ENCODE measurements at regions not wholly inside any gene's neighbourhood (a gene's known extent, or its start where the extent isn't known, plus 50 kb on each side); places are given as distances from the start of the nearest gene placed in this dataset.

DNA sequence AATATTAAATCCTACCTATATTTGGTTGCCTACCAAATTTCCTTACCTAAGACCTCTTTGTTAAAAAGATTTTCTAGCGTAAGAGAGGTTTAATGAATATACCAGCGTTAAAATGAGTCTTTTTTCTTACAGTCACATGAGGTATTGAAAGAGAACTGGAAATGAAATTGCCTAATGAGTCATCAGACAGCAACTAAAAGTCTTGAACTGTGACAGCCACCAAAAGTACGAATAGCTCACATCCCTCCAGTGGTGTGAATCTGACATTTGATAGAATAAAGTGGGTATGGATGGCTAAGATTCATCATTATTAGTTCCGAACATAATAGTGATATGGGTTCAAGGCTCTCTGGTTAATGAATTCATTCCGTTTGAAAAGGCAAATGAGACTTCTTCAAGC is 1297.3 kb downstream of the AACS start:
- H3K9ac ChIP-seq (ENCODE audit: low read depth, low read length, poor library complexity), result no peak overlapping the region
- no peak overlapping the region for H2BK5ac ChIP-seq (ENCODE audit: low read length)
- H3K23ac ChIP-seq (ENCODE audit: low read depth, low read length, poor library complexity), result no peak overlapping the region
- no peak overlapping the region for H2BK15ac ChIP-seq (ENCODE audit: low read length)
- H2BK12ac ChIP-seq (ENCODE audit: low read length), result no peak overlapping the region
- no peak overlapping the region for H4K91ac ChIP-seq (ENCODE audit: low read depth, low read length, poor library complexity)
- H3K4me2 ChIP-seq (ENCODE audit: insufficient read depth, low read length, poor library complexity, severe bottlenecking), result no peak overlapping the region
- H2BK120ac ChIP-seq (ENCODE audit: low read depth, low read length), result no peak overlapping the region
- no peak overlapping the region for H3K27ac ChIP-seq (replicated peaks; ENCODE audit: low read length)
- H3K9me3 ChIP-seq (replicated peaks in 1 of 2; ENCODE audit: control insufficient read depth in 2 of 2, insufficient read depth in 1 of 2, low read depth in 1 of 2, low read length in 2 of 2), result no peaks in the 10 kb centered on the region
- H3K18ac ChIP-seq (ENCODE audit: low read length), result no peak overlapping the region
- no peak overlapping the region for H3K14ac ChIP-seq (ENCODE audit: low read length)
- no peaks in the 10 kb centered on the region for H3K79me1 ChIP-seq (ENCODE audit: low read depth, low read length)
- no peak overlapping the region for H3K4ac ChIP-seq (ENCODE audit: low read length)
- no peak overlapping the region for H3K4me3 ChIP-seq (ENCODE audit: low read length in 2 of 2)
- no peaks in the 10 kb centered on the region for H3K36me3 ChIP-seq (replicated peaks in 1 of 2; ENCODE audit: control insufficient read depth in 2 of 2, insufficient read depth in 2 of 2, low read length in 2 of 2)
- no peak overlapping the region for H2AFZ ChIP-seq (ENCODE audit: low read length)
- no peaks in the 10 kb centered on the region for H3K27me3 ChIP-seq (ENCODE audit: control insufficient read depth in 3 of 3, insufficient read depth in 3 of 3, low read depth in 1 of 3, low read length in 3 of 3)
- DNase-seq (ENCODE audit: low spot score), result no peak
- no CpG with 5 or more reads among the region's 5 CpGs for WGBS, 2 donors (ENCODE audit: extremely low coverage in 2 of 2, insufficient read length in 2 of 2, insufficient replicate concordance in 1 of 2)
- no peak overlapping the region for H4K8ac ChIP-seq (ENCODE audit: low read depth, low read length)
- H2AK5ac ChIP-seq (ENCODE audit: low read depth, low read length), result no peak overlapping the region
- no peaks in the 10 kb centered on the region for H3K4me1 ChIP-seq (ENCODE audit: control insufficient read depth in 2 of 2, insufficient read depth in 1 of 2, low read depth in 1 of 2, low read length in 2 of 2)

DNA sequence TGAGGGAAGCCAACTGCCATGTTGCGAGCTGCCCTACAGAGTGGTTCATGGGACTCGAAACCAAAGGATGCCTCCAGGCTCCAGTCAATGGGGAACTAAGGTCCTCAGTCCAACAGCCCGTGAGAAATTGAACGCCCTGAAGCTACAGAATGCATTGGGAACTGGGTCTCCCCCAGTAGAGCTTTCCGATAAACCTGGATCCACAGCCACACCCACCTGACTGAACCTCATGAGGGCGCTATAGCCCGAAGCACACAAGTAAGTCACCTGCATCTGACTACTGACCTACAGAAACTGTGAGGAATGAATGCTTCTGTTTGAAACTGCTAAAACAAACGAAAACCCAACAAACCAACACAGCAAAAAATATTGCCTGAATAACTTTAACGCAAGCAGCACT is 1297.7 kb downstream of the AACS start:
- Histone ChIP-seq H3K4me1 (ENCODE audit: control insufficient read depth in 2 of 2, insufficient read depth in 1 of 2, low read depth in 1 of 2, low read length in 2 of 2) (no peaks in the 10 kb centered on the region), H2AK5ac (ENCODE audit: low read depth, low read length) (no peak overlapping the region), H3K23ac (ENCODE audit: low read depth, low read length, poor library complexity) (no peak overlapping the region), H2BK12ac (ENCODE audit: low read length) (no peak overlapping the region), H3K27ac (replicated peaks; ENCODE audit: low read length) (no peak overlapping the region), H3K18ac (ENCODE audit: low read length) (no peak overlapping the region), H3K4ac (ENCODE audit: low read length) (no peak overlapping the region), H2BK120ac (ENCODE audit: low read depth, low read length) (no peak overlapping the region), H3K36me3 (replicated peaks in 1 of 2; ENCODE audit: control insufficient read depth in 2 of 2, insufficient read depth in 2 of 2, low read length in 2 of 2) (no peaks in the 10 kb centered on the region), H3K79me1 (ENCODE audit: low read depth, low read length) (no peaks in the 10 kb centered on the region), H3K27me3 (ENCODE audit: control insufficient read depth in 3 of 3, insufficient read depth in 3 of 3, low read depth in 1 of 3, low read length in 3 of 3) (no peaks in the 10 kb centered on the region), H2BK5ac (ENCODE audit: low read length) (no peak overlapping the region), H4K8ac (ENCODE audit: low read depth, low read length) (no peak overlapping the region), H4K91ac (ENCODE audit: low read depth, low read length, poor library complexity) (no peak overlapping the region), H3K4me2 (ENCODE audit: insufficient read depth, low read length, poor library complexity, severe bottlenecking) (no peak overlapping the region), H2BK15ac (ENCODE audit: low read length) (no peak overlapping the region), H3K9me3 (replicated peaks in 1 of 2; ENCODE audit: control insufficient read depth in 2 of 2, insufficient read depth in 1 of 2, low read depth in 1 of 2, low read length in 2 of 2) (no peaks in the 10 kb centered on the region), H2AFZ (ENCODE audit: low read length) (no peak overlapping the region), H3K4me3 (ENCODE audit: low read length in 2 of 2) (no peak overlapping the region), H3K14ac (ENCODE audit: low read length) (no peak overlapping the region), H3K9ac (ENCODE audit: low read depth, low read length, poor library complexity) (no peak overlapping the region)
- DNase-seq (ENCODE audit: low spot score), result no peak
- WGBS, 2 donors (ENCODE audit: extremely low coverage in 2 of 2, insufficient read length in 2 of 2, insufficient replicate concordance in 1 of 2), result no CpG with 5 or more reads among the region's 9 CpGs

DNA sequence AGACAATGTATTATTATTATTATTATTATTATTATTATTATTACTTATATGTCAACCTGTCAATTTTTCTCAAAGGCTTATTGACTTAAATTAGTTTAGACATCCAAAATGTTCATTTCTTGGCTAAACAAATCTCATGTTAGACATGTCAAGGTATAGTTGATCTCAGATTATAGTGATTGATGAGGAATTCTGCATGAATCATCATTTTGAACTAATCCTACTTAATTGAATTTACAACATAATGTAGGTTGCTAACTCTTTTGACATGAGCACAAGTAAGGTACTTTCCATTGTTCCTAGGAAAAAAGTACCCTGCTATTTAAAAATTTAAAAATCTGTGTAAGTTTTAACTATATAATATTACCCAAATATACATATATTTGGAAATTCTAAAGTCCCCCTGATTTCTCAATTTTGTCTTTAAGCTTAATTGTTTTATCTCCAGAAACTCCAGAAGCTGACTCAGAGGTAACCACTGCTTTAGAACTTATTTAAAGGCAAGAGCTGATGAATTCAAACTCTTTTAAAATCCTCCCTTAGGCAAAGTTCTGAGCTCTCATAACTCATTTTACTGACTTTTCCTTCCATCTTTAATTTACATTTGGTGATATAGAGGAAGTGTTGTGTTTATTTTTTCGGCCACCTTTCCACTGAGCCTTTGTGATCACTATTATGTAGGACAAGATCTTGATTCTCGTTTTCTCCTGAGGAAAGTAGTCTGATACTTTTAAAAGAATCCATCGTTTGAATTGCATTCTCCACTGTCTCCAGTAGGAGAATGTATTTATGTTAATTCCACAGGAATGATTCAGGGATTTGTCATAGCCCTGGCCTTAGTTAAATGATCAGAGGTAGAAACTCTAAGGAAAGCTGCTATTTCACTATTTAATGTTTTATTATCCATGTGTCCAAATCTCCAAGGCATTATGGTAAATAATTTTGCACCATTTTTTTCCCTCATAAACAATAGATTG is 1304.5 kb downstream of the AACS start:
- Histone ChIP-seq H4K91ac (ENCODE audit: low read depth, low read length, poor library complexity) (no peak overlapping the region), H2BK5ac (ENCODE audit: low read length) (no peak overlapping the region), H3K79me1 (ENCODE audit: low read depth, low read length) (no peaks in the 10 kb centered on the region), H3K4ac (ENCODE audit: low read length) (no peak overlapping the region), H3K14ac (ENCODE audit: low read length) (no peak overlapping the region), H3K4me3 (ENCODE audit: low read length in 2 of 2) (no peak overlapping the region), H4K8ac (ENCODE audit: low read depth, low read length) (no peak overlapping the region), H3K27ac (replicated peaks; ENCODE audit: low read length) (no peak overlapping the region), H3K36me3 (replicated peaks in 1 of 2; ENCODE audit: control insufficient read depth in 2 of 2, insufficient read depth in 2 of 2, low read length in 2 of 2) (no peaks in the 10 kb centered on the region), H2AK5ac (ENCODE audit: low read depth, low read length) (no peak overlapping the region), H3K27me3 (ENCODE audit: control insufficient read depth in 3 of 3, insufficient read depth in 3 of 3, low read depth in 1 of 3, low read length in 3 of 3) (no peaks in the 10 kb centered on the region), H2BK15ac (ENCODE audit: low read length) (no peak overlapping the region), H2BK12ac (ENCODE audit: low read length) (no peak overlapping the region), H3K23ac (ENCODE audit: low read depth, low read length, poor library complexity) (no peak overlapping the region), H3K4me2 (ENCODE audit: insufficient read depth, low read length, poor library complexity, severe bottlenecking) (no peak overlapping the region), H3K4me1 (ENCODE audit: control insufficient read depth in 2 of 2, insufficient read depth in 1 of 2, low read depth in 1 of 2, low read length in 2 of 2) (no peaks in the 10 kb centered on the region), H3K18ac (ENCODE audit: low read length) (no peak overlapping the region), H3K9me3 (replicated peaks in 1 of 2; ENCODE audit: control insufficient read depth in 2 of 2, insufficient read depth in 1 of 2, low read depth in 1 of 2, low read length in 2 of 2) (no peaks in the 10 kb centered on the region), H2BK120ac (ENCODE audit: low read depth, low read length) (no peak overlapping the region), H3K9ac (ENCODE audit: low read depth, low read length, poor library complexity) (no peak overlapping the region), H2AFZ (ENCODE audit: low read length) (no peak overlapping the region)
- DNase-seq (ENCODE audit: low spot score), result no peak
- WGBS, 2 donors (ENCODE audit: extremely low coverage in 2 of 2, insufficient read length in 2 of 2, insufficient replicate concordance in 1 of 2), result no CpG with 5 or more reads among the region's 3 CpGs

DNA sequence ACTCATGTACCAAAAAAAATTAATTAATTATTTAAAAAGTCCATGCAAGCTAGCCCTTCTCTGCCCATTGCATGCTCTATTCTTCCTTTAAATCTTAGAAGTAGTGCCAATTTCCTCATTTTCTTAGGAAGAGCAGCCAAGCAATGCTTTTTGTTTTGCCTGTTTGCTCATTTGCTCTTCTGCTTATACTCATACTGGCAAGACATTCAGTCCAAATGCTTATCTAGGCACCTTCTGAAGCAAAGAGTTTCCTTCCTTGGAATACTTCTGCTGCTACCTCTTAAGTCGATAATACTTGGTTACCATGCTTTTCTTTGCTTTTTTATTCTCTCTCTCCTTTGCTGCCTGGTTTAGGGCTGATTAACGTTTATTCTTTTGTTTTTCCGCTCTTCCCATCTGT is 1318.3 kb downstream of the AACS start:
- H3K4me2 ChIP-seq (ENCODE audit: insufficient read depth, low read length, poor library complexity, severe bottlenecking), result no peak overlapping the region
- DNase-seq (ENCODE audit: low spot score), result no peak
- H3K27me3 ChIP-seq (ENCODE audit: control insufficient read depth in 3 of 3, insufficient read depth in 3 of 3, low read depth in 1 of 3, low read length in 3 of 3), result no peaks in the 10 kb centered on the region
- H3K79me1 ChIP-seq (ENCODE audit: low read depth, low read length), result no peaks in the 10 kb centered on the region
- no peak overlapping the region for H3K18ac ChIP-seq (ENCODE audit: low read length)
- H2BK120ac ChIP-seq (ENCODE audit: low read depth, low read length), result no peak overlapping the region
- no peak overlapping the region for H2BK5ac ChIP-seq (ENCODE audit: low read length)
- H3K36me3 ChIP-seq (replicated peaks in 1 of 2; ENCODE audit: control insufficient read depth in 2 of 2, insufficient read depth in 2 of 2, low read length in 2 of 2), result no peaks in the 10 kb centered on the region
- H3K4me3 ChIP-seq (ENCODE audit: low read length in 2 of 2), result no peak overlapping the region
- H4K91ac ChIP-seq (ENCODE audit: low read depth, low read length, poor library complexity), result no peak overlapping the region
- H3K14ac ChIP-seq (ENCODE audit: low read length), result no peak overlapping the region
- H3K9me3 ChIP-seq (replicated peaks in 1 of 2; ENCODE audit: control insufficient read depth in 2 of 2, insufficient read depth in 1 of 2, low read depth in 1 of 2, low read length in 2 of 2), result no peaks in the 10 kb centered on the region
- H3K9ac ChIP-seq (ENCODE audit: low read depth, low read length, poor library complexity), result no peak overlapping the region
- H3K27ac ChIP-seq (replicated peaks; ENCODE audit: low read length), result no peak overlapping the region
- no peak overlapping the region for H2AFZ ChIP-seq (ENCODE audit: low read length)
- H2BK15ac ChIP-seq (ENCODE audit: low read length), result no peak overlapping the region
- H2AK5ac ChIP-seq (ENCODE audit: low read depth, low read length), result no peak overlapping the region
- no peak overlapping the region for H3K4ac ChIP-seq (ENCODE audit: low read length)
- no peak overlapping the region for H3K23ac ChIP-seq (ENCODE audit: low read depth, low read length, poor library complexity)
- no peak overlapping the region for H2BK12ac ChIP-seq (ENCODE audit: low read length)
- H3K4me1 ChIP-seq (ENCODE audit: control insufficient read depth in 2 of 2, insufficient read depth in 1 of 2, low read depth in 1 of 2, low read length in 2 of 2), result no peaks in the 10 kb centered on the region
- WGBS, 2 donors (ENCODE audit: extremely low coverage in 2 of 2, insufficient read length in 2 of 2, insufficient replicate concordance in 1 of 2), result no CpG with 5 or more reads among the region's 3 CpGs
- H4K8ac ChIP-seq (ENCODE audit: low read depth, low read length), result no peak overlapping the region
